Hematopoietic multipotent progenitor cell treated with erythropoietin and hydrocortisone succinate and interleukin-3 and kit ligand, for 8 days (in vitro differentiated cells): ENCODE measurements at regions not wholly inside any gene's neighbourhood (a gene's known extent, or its start where the extent isn't known, plus 50 kb on each side); places are given as distances from the start of the nearest gene placed in this dataset.
"Not testable (repeated sequence)": the region's sequence is repeated elsewhere in the genome, so short reads cannot be mapped to it uniquely, and the experiment has no call there.

Experiments used
- DNase-seq: peaks from one replicate; pipeline ENCODE4 v3.0.0-alpha.2; 2015

DNA sequence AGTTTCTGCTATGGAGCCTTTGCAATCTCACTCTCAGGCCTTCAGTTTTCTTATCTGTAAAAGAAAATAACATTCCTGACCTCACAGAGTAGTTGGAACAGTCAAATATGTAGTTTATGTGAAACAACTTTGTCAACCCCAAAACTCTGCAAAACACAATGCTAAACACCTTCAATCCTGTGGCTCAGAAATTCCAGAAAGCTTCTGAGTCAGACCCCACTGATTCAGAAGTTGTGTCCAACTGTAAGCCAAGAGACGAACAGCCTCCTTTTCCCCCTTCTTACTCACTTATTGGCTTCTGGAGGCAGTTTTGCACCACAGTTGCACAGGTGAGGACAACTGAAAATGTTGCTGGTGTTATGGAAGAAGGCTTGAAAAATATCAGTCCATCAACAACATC is 52.9 kb downstream of the TMSB4Y start:
- no peak for DNase-seq

DNA sequence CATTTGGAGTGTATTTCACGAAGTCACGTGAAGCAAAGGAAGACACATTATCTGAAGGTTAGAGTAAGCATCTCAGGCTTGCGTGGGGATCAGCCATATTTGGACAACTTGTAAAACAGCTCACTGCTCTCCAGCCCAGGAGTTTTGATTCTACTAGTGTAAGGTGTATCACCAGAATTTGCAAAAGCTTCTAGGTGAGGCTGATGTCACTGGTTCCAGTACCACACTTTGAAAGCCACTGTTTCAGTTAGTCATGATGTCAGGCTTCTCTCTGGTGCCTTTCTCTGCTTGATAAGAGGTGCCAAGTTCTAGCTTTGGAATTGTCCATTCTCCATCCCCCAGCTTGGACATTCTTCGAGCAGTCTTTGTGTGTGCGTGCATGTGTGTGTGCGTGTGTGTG is 62.3 kb downstream of the TMSB4Y start:
- DNase-seq, result no peak

DNA sequence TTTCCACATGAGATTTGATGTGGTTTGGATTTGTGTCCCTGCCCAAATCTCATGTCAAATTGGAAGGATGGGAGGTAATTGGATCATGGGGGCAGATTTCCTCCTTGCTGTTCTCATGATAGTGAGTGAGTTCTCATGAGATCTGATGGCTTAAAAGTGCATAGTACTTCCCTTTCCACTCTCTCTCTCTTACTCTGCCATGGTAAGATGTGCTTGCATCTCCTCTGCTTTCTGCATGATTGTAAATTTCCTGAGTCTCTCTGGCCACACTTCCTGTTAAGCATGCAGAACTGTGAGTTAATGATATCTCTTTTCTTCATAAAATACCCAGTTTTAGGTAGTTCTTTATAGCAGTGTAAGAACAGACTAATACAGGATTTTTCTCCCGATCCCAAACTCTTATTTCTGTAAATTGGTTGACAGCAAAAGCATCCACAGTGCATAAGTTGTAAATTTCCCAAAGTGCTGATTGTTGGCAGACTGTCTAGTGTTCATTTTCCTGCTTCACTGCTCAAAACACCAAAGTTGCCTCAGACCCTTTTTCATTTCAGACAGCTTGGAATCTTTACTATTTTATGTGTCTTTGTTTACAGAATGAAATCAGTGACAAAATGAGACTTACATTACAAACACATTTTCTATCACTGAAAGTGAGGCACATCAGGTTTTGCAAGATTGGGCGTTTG is 86.6 kb downstream of the TMSB4Y start:
- no peak for DNase-seq

DNA sequence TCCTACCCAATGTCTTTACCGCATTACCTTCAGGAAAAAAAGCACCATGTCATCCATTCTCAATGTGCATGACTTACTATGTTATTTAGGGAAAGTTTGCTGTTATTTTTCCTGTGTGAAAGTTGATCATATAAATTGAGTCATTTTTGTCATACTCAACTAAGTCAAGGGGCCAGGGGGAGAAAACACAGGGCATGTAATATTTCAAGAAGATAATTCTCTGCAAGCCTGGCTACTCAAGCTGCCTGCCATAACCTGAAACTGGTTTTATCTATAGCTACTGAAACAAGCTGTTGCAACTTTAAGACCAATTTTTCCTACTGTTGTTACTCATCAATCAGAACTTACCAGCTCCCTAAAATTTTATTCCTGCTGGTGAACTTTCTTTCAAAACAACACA is 91.4 kb downstream of the TMSB4Y start:
- DNase-seq, result no peak

DNA sequence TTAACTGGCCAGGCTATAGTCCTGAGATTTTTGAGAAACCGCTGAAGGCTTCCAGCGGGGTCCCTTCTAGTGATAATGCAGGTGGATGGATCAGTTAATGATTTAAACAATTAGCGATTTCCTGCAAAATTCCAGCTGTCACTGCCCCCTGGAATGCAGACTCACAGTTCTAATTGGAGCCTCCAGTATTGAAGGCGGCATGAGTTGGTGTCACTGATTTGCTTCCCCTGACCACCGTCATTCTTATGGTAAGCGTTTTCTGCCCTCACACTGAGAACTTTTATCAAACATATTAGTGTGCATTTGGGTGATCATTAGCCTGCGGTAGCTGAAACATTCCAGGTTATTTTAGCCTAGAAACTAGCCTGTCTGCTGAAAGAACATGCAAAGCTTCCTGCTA is 99.1 kb downstream of the TMSB4Y start:
- DNase-seq, result no peak

DNA sequence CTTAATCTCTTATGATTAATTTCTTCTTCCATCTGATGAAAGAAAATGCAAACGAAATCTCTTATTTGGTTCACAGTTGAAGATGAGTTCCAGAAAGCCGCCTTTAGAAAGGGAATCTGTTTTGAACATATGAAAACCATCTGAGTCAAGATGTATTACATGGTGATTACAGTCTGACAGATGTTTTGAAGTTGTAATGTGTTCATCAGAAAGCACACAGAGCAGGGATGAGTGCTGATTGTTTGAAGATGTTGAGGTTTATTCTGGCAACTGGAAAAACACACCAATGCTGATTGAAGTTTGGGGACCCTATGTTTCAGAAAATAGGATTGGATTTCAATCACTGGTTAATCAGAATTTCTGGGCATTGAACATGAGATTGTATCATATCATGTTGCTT is 99.7 kb downstream of the TMSB4Y start:
- DNase-seq, result no peak

DNA sequence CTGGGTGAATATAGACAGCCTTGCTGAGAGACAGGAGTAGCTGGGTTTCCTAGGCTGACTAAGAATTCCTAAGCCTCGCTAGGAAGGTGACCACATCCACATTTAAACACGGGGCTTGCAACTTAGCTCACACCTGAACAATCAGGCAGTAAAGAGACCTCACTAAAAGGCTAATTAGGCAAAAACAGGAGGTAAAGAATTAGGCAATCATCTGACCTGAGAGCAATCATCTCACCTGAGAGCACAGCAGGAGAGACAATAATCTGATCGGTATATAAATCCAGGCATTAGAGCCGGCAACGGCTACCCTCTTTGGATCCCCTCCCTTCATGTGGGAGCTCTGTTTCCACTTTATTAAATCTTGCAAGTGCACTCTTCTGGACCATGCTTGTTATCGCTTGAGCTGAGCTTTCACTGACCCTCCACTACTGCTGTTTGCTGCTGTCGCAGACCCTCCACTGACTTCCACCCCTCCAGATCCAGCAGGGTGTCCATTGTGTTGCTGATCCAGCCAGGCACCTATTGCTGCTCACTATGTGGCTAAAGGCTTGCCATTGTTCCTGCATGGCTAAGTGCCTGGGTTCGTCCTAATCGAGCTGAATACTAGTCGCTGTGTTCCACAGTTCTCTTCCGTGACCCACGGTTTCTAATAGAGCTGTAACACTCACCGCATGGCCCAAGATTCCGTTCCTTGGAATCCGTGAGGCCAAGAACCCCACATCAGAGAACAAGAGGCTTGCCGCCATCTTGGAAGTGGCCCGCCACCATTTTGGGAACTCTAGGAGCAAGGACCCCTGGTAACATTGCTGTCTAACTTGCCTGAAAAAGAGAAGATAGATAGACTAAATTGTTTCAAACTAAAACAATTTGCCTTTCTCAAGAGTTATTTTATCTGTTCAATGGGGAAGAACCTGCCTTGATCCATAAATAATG is 100.7 kb downstream of the TMSB4Y start:
- DNase-seq, result no peak

DNA sequence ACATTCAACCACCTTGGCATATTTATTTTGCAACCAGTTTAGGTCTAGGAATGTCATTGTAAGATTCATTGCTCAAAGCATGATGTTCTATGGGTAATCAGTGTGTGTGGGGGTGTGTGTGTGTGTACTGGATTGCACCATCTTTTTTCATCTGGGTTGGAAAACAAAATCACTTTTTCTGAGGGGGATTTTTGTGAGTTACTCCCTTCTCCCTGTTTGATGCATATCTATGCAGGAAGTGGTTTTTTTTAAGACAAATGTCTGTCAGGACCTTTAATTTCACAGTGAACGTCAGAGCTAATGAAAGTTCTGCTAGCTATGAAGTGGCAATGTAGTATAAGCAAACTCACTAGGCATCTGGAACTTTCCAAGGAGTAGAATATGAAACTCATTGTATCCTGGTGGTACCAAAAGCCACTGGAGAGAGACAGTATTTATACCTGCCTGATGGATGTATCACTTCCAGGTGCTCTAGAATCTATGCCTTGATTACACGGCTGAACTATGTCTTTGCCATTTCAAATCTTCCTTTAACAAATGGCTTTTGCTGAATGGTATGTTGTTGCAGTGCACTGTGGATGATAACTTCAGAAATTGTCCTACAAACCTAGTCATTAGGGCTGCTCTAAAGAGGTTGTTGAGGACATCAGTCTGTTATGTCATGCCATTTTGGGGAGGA is 101.5 kb downstream of the TMSB4Y start:
- DNase-seq, result no peak

DNA sequence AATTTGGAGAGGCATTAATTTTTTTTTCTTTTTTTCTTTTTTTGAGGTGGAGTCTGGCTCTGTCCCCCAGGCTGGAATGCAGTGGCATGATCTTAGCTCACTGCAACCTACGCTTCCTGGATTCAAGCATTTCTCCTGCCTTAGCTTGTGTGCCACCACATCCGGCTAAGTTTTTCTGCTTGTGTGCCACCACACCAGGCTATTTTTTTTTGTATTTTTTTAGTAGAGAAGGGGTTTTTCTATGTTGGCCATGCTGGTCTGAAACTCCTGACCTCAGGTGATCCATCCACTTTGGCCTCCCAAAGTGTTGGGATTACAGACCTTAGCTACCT is 102.0 kb downstream of the TMSB4Y start:
- no peak for DNase-seq

DNA sequence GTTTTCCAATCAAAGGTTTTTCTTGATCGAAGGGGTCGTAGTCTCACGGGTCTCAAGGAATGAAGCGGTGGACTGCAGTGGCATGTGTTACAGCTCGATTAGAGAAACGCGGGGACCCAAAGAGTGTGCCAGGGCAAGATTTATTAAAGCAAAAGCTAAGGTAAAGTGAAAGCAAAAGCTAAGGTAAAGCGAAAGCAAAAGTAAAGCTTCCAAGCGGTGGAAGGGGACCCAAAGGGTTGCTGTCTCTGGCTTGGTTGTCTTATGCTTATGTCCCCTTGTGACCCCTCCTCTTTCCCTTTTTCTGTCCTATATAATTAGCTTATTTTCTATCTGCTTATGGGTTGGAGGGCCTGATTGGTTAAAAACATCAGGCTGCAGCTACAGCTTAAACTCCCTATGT is 126.4 kb downstream of the TMSB4Y start:
- DNase-seq, result no peak

DNA sequence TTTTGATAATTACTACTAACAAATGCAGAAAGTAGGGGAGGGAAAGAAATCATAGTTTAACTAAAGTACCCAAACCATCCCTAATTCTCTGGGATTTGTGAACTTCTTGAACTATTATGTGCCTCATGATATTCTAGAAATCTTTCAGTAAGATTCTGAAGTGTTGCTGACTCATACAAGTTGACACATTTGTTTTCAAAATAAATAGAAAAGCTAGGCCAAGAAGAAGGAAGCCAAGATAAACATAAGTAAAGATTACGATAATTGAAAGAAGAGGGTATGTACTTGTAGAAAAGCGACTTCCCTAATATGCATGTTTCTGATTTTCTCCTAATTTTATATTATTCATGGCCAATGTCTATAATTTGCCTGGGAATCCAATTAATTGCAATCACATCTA is 140.7 kb downstream of the TMSB4Y start:
- DNase-seq, result no peak

DNA sequence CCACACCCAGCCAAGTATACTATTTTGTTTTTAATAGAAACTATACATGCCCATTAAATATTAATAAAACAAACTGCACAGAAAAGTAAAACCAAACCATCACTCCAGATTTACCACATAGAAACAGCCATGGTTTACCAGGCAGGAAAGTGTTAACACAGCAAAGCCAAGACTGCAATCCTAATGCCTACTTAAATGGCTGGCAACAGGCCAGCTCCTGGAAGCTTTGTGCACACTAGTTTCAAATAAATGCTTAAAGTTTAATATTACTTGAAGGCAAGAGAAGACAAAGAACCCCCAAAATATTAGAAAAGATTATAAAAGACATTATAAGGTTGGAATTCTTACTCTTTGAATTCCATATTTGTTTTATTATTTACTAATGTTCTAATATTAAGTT is 141.0 kb downstream of the VCY start:
- DNase-seq, result no peak

DNA sequence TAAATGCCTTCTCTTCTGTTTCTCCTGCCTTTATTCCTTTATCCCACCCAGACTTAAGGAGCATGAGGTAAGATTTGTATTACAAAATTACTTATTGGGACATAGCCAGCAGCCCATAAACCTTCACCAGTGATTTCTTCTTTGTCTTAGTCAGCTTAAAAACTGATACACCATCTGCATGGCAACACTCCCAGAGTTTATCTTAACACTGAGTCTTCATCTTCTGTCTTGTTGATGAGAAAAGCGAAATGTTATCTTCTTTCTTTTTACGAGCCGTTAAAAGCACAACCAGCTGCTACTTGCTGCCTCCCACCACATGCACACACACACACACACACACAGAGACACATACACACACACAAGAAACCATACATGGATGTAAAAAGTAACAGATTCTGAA is 116.7 kb downstream of the VCY start:
- DNase-seq, result no peak

DNA sequence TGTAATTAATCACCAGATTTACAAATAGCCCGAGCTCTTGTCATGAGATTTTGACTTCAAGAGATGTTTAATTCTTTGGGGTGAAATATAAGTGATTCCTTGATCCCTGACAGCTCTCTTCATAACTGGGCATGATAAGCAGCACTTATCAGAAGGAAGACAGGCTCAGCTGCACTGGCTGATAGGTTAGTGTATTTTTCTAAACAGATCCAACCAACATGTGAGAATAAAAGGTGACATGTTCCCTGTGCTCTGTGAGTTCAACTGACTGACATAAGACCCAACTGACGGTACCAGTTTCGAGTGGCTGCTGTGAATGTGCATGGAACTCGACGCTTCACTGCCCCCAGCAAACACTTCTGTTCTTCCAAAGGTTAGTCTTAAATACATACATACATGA is 114.8 kb downstream of the VCY start:
- peak; percentile 87 for DNase-seq

DNA sequence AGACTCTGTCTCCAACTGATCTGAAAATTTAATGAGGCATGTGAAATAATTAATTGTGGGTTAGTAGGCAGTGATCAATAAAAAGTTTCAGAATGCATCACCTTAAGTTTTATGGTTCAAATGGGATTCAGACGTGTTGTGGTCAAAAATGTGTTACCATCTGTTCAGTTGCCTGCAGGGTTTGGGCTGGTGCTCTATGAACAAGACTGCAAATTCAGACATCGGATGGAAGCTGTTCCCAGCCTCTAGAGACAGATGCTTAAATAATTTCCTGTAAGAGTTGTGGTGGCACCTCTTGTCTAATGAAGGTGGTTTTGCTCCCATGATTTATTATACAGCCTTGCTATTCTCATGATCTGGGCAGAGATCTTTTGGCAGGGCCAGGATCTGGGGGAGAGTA is 113.6 kb downstream of the VCY start:
- DNase-seq, result no peak

DNA sequence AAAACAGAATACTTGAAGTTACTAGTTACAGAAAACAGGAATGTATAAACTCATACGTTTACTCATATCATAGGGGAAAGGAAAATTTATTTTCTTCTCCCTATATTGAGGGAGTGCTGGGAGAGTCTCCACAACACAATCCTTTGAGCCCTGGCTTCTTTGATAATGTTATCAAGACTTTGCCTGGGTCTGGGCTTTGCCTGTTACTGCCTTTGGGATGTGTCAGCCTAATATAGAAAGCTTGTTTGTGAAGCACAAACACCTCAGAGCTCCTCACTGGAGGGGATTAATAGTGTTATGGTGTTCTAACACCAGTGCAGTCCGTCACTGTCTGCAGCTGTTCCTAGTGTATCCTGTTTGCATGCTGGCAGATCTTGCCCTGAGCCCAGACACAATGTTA is 107.8 kb downstream of the VCY start:
- peak; percentile 64 for DNase-seq

DNA sequence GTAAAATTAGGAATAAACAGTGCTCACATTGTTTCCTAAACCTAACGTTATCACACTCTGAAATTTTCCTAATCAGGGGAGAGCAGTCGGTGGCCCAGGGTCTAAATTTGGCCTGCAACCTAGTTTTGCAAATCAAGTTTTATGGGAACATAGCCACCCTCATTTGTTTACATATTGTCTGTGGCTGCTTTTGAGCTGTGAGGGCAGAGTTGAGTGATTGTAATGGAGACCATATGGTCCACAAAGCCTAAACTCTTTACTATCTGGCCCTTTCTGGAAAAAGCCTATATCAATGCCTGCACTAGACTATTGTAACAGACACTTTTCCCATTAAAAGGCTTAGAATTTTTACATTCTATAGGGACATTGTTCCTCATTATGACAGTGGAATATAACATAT is 105.2 kb downstream of the VCY start:
- DNase-seq, result peak; percentile 25

DNA sequence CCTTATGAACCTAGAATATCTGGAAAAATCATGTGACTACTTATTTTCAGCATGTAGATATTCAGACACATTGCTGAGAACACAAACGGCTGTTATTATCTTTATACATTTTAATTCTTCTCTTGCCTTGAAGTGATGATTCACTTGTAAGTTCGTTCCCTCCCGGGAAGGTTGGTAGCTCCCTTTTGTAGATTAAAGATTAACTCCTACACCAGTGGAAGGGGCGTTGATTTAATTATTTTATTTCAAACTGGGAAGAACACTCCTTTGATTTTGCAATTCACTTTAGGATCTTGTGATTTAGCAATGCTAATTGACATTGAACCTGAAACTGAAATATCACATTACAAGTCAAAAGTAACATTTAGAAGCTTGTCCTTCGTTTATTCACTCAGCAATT is 103.4 kb downstream of the VCY start:
- DNase-seq, result no peak

DNA sequence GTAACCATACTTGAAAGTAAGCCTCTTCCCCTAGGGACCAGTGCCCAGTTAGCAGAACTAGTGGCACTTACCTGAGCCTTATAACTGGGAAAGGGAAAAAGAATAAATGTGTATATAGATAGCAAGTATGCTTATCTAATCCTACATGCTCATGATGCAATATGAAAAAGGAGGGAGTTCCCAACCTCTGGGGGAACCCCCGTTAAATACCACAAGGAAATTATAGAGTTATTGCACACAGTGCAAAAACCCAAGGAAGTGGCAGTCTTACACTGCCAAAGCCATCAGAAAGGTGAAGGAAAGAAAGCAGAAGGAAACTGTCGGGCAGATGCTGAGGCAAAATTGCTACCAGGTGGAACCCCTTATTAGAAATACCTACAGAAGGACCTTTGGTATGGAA is 92.2 kb downstream of the VCY start:
- not testable (repeated sequence) for DNase-seq

DNA sequence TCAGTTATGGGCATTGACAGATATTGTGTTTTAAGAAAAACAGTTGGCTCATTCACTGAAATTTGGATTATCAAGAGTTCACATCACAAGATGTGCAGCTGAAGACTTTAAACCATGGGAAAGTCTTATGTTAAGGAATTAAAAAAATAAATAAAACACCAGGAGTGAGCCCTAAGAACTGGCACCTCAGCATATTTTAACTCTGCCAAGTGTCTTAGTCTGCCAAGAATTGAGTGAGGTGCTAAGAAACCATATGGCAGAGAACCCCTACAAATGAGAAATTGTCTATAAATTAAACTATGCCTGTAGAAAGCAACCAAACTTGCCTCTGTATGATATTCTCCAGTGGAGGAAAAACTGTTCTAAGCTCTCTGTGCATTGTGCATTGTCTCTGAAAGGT is 78.5 kb downstream of the VCY start:
- no peak for DNase-seq

DNA sequence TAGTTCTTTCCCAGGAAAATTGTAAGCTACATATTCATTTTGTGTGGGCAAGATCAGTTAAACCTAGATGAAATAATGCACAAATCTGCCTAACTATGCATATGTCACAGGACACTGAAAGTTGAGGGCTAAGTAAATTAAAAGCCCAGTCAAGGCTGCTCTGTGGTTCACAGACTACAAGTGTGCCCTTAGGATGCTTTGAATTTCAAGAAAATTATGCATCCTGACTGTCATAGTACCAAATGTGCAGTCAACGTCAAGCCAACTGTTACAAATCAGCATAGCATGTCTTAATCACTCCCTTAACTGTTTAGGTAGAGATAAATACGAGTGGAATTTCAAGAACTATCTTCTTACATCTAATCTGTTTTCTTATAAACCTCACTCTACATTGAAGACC is 55.8 kb downstream of the VCY start:
- not testable (repeated sequence) for DNase-seq
